ENCODE measurements at regions not wholly inside any gene's neighbourhood (a gene's known extent, or its start where the extent isn't known, plus 50 kb on each side); places are given as distances from the start of the nearest gene placed in this dataset.

DNA sequence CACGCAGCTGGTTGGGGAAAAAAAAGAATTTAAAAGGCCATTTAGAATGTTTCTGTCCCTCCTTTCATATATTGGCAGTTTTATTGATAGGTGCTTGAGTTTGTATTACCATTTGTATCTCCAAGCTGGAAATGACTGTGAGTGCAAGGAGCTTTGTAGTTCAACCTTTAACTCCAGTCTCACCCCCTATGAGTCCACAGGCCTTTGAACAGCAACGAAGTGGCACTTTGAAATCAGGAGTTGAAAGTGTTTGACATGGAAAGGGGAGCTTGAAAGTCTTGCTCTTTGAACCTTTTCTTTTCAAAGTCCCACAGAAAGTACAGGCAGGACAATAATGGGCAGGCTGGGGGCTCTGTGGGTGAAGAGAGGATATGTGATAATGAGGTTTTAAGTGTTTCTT lies 480.3 kb downstream of the RERGL start:
- DNase-seq, result no peak
- Histone ChIP-seq H3K27me3 (no peaks in the 10 kb centered on the region), H3K27ac (no peak overlapping the region), H3K4me3 (no peak overlapping the region), H3K36me3 (peaks cover 0 to 3% of the 10 kb centered on the region in 2 donors), H3K9me3 (no peaks in the 10 kb centered on the region), H3K4me1 (no peaks in the 10 kb centered on the region)
- no peak for TF ChIP-seq POLR2A (IDR thresholded peaks at IDR 0.05)
- TF ChIP-seq, protein P1, sequence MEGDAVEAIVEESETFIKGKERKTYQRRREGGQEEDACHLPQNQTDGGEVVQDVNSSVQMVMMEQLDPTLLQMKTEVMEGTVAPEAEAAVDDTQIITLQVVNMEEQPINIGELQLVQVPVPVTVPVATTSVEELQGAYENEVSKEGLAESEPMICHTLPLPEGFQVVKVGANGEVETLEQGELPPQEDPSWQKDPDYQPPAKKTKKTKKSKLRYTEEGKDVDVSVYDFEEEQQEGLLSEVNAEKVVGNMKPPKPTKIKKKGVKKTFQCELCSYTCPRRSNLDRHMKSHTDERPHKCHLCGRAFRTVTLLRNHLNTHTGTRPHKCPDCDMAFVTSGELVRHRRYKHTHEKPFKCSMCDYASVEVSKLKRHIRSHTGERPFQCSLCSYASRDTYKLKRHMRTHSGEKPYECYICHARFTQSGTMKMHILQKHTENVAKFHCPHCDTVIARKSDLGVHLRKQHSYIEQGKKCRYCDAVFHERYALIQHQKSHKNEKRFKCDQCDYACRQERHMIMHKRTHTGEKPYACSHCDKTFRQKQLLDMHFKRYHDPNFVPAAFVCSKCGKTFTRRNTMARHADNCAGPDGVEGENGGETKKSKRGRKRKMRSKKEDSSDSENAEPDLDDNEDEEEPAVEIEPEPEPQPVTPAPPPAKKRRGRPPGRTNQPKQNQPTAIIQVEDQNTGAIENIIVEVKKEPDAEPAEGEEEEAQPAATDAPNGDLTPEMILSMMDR (IDR thresholded peaks at IDR 0.05), result no peak
- intact Hi-C loops (cut with DNase I; ENCODE audit: low total_unique reads), result no loop called here

DNA sequence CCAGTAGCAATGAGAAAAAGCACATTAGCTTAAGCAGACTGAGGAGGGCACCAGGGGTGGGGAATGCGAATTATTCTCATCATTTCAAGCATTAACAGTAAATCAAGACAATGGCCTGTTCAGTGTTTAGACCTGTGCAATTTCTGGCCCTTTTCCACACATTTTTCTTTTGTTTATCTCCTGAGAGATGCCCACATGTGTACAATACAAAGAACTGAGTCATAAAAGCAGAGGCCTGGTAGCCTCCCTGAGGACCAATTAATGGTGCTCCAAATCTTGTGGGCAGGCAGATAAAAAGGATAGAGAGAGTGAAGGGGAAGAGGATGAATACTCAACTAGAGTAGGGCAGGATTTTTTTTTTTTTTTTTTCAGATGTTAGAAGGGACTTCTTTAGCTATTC lies 480.8 kb downstream of the RERGL start:
- Histone ChIP-seq H3K4me1 (no peaks in the 10 kb centered on the region), H3K27ac (no peak overlapping the region)
- no peak for TF ChIP-seq POLR2A (IDR thresholded peaks at IDR 0.05)

DNA sequence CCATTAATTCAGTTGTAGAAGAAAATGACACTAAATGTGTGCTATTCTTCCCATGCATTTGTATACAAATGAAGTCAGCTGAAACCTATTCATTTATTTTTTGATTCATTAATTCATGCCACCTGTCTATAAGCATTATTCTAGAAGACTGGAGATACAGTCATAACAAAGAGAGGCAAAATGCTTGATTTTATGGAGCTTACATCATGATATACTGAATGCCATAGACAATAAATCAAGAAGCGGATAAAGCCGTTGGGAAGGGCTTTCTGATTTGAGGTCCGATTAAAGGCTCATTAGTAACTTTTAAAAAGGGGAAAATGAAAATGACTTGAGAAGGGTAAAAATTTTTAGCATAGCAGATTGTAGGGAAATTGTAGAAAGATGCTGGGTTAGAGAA lies 494.9 kb downstream of the RERGL start:
- no peaks in the 10 kb centered on the region for H3K27me3 ChIP-seq
- no peak overlapping the region for H3K4me3 ChIP-seq
- no peaks in the 10 kb centered on the region for H3K36me3 ChIP-seq
- intact Hi-C loops (cut with DNase I; ENCODE audit: low total_unique reads), result no loop called here
- no peak for TF ChIP-seq POLR2A (IDR thresholded peaks at IDR 0.05)
- TF ChIP-seq, protein P1 (IDR thresholded peaks at IDR 0.05), result no peak
- H3K4me1 ChIP-seq, result no peaks in the 10 kb centered on the region
- no peak for DNase-seq
- H3K27ac ChIP-seq, result no peak overlapping the region
- no peaks in the 10 kb centered on the region for H3K9me3 ChIP-seq

More for the DNA sequence above, 480.8 kb downstream of the RERGL start:
- no peaks in the 10 kb centered on the region for H3K9me3 ChIP-seq
- no peaks in the 10 kb centered on the region for H3K27me3 ChIP-seq
- DNase-seq, result no peak
- peaks cover 0 to 3% of the 10 kb centered on the region in 2 donors for H3K36me3 ChIP-seq
- H3K4me3 ChIP-seq, result no peak overlapping the region
- intact Hi-C loops (cut with DNase I; ENCODE audit: low total_unique reads), result no loop called here

DNA sequence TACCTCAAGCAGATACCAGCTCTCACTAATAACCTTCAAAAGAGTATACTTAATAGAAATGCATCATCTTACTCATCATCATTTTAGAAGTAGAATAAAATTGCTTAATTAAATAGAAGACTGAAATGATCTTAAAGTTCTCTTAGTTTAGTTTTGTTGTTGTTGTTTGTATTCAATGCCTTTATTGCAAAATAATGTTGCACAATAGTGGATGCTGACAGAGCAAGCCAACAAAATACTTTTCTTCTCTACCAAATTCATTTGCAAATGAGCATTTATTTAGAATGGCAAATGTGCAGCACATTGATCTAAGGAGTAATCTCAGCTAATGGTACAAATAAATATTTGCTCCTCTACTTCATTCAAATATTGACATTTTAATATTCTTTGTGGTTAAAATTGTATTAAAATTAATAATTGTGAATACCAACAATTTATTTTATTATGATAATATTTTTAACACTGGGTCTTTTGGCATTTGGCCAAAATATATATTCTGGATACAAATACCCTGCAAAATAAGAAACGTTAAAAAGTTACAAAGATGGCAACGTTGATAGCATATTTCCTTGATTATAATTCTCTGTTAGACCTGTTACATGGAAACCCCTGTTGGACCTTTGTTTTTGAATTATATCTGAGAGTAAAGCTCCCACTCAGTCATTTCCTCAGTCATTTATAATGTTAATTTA lies 496.1 kb downstream of the RERGL start:
- no peak for TF ChIP-seq POLR2A (IDR thresholded peaks at IDR 0.05)
- DNase-seq, result no peak
- Histone ChIP-seq H3K36me3 (no peaks in the 10 kb centered on the region), H3K27ac (no peak overlapping the region), H3K27me3 (no peaks in the 10 kb centered on the region), H3K4me1 (no peaks in the 10 kb centered on the region), H3K4me3 (no peak overlapping the region), H3K9me3 (no peaks in the 10 kb centered on the region)
- intact Hi-C loops (cut with DNase I; ENCODE audit: low total_unique reads), result no loop called here

GRCh38 chr12:17592472-17592871 lies 497.5 kb downstream of the RERGL start:
- intact Hi-C loops (cut with DNase I; ENCODE audit: low total_unique reads), result no loop called here
- no peaks in the 10 kb centered on the region for H3K27me3 ChIP-seq
- no peaks in the 10 kb centered on the region for H3K4me1 ChIP-seq
- no peak for DNase-seq
- H3K27ac ChIP-seq, result no peak overlapping the region
- H3K9me3 ChIP-seq, result no peaks in the 10 kb centered on the region
- TF ChIP-seq, protein P1 (IDR thresholded peaks at IDR 0.05), result no peak
- no peak for TF ChIP-seq POLR2A (IDR thresholded peaks at IDR 0.05)
- no peaks in the 10 kb centered on the region for H3K36me3 ChIP-seq
- H3K4me3 ChIP-seq, result no peak overlapping the region

DNA sequence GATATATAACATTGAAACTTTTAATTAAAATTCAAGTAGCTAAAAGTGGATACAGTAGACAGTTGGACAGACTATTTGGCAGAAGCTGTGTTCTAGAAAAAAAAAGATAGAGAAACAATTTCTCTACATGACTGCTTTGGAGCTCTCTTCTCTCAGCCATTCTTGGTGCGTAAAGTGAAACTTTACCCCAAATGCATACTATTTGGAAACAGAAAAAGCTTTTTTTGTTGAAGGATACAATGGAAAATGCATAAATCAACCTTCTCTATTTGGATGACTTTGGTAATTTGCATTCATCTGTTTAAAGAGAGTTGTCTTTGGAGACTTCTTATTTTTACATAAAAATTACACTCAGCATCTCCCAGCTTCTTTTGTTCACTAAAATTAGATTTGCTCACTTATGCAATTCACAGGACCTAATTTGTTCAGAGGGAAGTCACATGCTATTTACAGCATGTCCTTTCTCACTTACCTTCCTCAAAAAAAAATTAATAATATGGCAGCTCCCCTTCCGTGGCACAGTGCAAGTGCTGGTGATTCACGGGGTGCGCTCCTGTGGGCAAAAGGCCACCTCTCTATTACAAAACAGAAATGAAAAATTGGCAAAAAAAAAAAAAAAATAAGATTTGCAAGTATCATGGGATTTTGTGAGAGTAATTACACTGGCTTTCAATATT lies 498.9 kb downstream of the RERGL start:
- H3K36me3 ChIP-seq, result no peaks in the 10 kb centered on the region
- H3K9me3 ChIP-seq, result no peaks in the 10 kb centered on the region
- H3K4me3 ChIP-seq, result no peak overlapping the region
- TF ChIP-seq POLR2A (IDR thresholded peaks at IDR 0.05), result no peak
- TF ChIP-seq, protein P1 (IDR thresholded peaks at IDR 0.05), result no peak
- intact Hi-C loops (cut with DNase I; ENCODE audit: low total_unique reads), result no loop called here
- no peaks in the 10 kb centered on the region for H3K4me1 ChIP-seq
- H3K27me3 ChIP-seq, result no peaks in the 10 kb centered on the region
- no peak for DNase-seq
- no peak overlapping the region for H3K27ac ChIP-seq

All from uterus (tissue), 3 donors.